ENCODE measurements at regions not wholly inside any gene's neighbourhood (a gene's known extent, or its start where the extent isn't known, plus 50 kb on each side); places are given as distances from the start of the nearest gene placed in this dataset.

DNA sequence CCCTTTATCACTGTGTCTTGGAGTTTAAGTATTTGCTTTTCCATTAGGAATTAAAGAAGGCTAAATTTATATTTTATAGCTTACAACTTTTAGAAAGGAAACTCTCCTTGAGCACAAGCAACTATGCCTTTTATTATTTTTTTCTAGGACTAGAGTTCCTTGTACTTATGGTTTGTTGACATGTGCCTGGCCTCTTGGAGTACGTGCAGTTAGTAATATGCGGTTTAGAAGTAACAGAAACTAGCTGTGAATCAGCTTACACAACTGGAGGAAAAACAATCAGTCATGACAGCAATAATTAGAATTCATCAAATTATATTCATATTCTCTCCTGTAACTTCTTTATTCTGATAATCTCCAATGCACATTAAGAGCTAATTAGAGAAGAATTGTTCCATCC is 428.7 kb downstream of the AEBP2 start:
- no peak overlapping the region for H3K4me3 ChIP-seq
- H3K9me3 ChIP-seq = no peaks in the 10 kb centered on the region
- no peaks in the 10 kb centered on the region for H3K27me3 ChIP-seq
- no peak for DNase-seq
- no peaks in the 10 kb centered on the region for H3K4me1 ChIP-seq
- no peak overlapping the region for H3K27ac ChIP-seq
- TF ChIP-seq CTCF (IDR thresholded peaks at IDR 0.05) = no peak
- no peak for TF ChIP-seq POLR2A (IDR thresholded peaks at IDR 0.05)
- H3K36me3 ChIP-seq = no peaks in the 10 kb centered on the region

DNA sequence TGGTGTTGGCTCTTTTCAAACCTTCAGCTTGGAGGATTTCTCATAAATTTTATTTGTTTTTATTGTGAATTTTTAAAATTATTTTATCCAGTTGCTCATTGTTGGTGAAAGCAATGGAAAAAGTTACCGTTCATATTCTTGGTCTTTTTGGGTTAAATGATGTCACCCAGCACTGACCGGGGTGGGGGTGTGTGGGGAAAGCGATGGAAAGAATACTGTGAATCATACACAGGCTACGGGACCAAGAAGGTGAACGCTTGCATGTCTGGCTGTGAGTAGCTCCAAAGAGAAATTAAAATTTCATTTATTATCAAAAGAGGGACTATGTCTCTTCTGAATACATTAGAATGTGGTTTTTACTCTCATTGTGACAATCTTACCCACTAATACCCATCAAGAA is 430.1 kb downstream of the AEBP2 start:
- no peak for TF ChIP-seq POLR2A (IDR thresholded peaks at IDR 0.05)
- no peak for TF ChIP-seq CTCF (IDR thresholded peaks at IDR 0.05)
- no peak for DNase-seq
- H3K4me3 ChIP-seq = no peak overlapping the region
- H3K4me1 ChIP-seq = no peaks in the 10 kb centered on the region
- no peaks in the 10 kb centered on the region for H3K9me3 ChIP-seq
- no peaks in the 10 kb centered on the region for H3K27me3 ChIP-seq
- H3K27ac ChIP-seq = no peak overlapping the region
- H3K36me3 ChIP-seq = no peaks in the 10 kb centered on the region

DNA sequence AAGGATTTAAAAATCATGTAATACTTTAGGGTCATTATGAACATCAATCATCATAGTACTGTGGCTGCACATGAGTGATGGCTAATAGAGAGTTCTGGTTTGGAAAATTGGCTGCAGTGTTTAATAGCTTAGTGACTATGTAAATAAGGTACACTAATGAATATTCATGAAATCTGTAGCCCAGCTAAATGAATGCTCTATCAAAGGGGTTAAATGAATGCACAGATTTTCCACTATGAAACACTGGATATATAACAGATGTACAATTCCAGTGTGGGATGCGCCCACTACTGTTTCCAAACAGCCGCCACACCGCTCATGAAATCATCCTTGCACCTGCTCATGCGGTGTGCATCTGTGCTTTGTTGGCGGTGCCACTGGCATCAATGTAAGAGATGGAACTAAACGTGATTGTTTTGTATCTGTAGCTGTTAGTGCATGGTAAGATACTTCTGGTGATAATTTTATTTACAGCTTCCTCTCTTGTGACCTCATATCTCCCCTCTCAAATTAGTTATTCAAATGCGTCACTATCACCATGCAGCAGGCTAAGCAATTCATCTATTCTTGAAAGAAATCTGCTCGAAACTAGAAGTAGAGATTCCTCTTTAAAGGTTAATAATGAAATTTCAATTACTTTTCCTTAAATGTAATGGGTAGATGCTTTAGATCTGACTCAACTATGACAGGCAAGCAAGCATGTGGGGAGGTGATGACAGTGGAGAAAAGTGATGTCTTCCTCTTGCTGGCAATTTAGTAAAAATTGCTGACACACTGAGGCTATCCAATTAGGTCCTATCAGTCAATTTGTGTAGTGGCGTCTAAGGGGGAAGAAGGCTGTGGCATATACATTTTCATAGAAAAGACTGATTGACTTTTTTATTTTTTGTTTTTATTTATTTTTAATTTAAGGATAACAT is 433.6 kb downstream of the AEBP2 start:
- DNase-seq = no peak
- no peak overlapping the region for H3K4me3 ChIP-seq
- H3K27me3 ChIP-seq = no peaks in the 10 kb centered on the region
- no peaks in the 10 kb centered on the region for H3K4me1 ChIP-seq
- H3K27ac ChIP-seq = no peak overlapping the region
- H3K9me3 ChIP-seq = no peaks in the 10 kb centered on the region
- TF ChIP-seq CTCF (IDR thresholded peaks at IDR 0.05) = no peak
- TF ChIP-seq POLR2A (IDR thresholded peaks at IDR 0.05) = no peak
- H3K36me3 ChIP-seq = no peaks in the 10 kb centered on the region

DNA sequence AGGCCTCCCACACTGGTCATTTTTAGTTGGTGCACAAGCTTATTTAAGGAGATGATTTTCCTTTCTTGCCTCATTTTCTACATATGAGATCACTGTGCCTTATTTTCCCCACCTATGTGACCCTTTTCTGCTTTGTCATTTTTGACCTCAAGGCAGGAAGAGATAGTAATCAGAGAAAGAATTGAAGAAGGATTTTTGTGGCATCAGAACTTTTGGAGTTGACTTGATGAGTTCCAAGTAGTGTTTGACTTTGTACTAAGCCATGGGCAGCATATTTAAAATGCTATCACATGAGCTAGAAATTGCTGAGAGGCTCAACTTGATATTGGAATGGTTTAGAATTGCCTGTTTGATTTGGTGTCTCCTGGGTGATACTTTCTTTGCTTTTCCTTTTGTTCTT is 440.8 kb downstream of the AEBP2 start:
- no peak overlapping the region for H3K4me3 ChIP-seq
- no peaks in the 10 kb centered on the region for H3K4me1 ChIP-seq
- no peak for TF ChIP-seq CTCF (IDR thresholded peaks at IDR 0.05)
- TF ChIP-seq POLR2A (IDR thresholded peaks at IDR 0.05) = no peak

GRCh38 chr12:19880721-19881120 is 441.4 kb downstream of the AEBP2 start:
- TF ChIP-seq POLR2A (IDR thresholded peaks at IDR 0.05) (no peak), CTCF (IDR thresholded peaks at IDR 0.05) (no peak)
- Histone ChIP-seq H3K4me3 (no peak overlapping the region), H3K9me3 (no peaks in the 10 kb centered on the region), H3K27me3 (no peaks in the 10 kb centered on the region), H3K36me3 (no peaks in the 10 kb centered on the region), H3K27ac (no peak overlapping the region), H3K4me1 (peaks cover 0 to 3% (median 0%) of the 10 kb centered on the region in 4 donors)
- DNase-seq = no peak

More for the DNA sequence above, 440.8 kb downstream of the AEBP2 start:
- no peaks in the 10 kb centered on the region for H3K9me3 ChIP-seq
- H3K36me3 ChIP-seq = no peaks in the 10 kb centered on the region
- no peak for DNase-seq
- no peak overlapping the region for H3K27ac ChIP-seq
- H3K27me3 ChIP-seq = no peaks in the 10 kb centered on the region

Measured in Peyer's patch (tissue), 4 donors.